HL-60 (cell line): ENCODE measurements at regions not wholly inside any gene's neighbourhood (a gene's known extent, or its start where the extent isn't known, plus 50 kb on each side); places are given as distances from the start of the nearest gene placed in this dataset.
A peak's percentile ranks its signal among the peaks of the same experiment; 100 is the strongest.

Experiments used
- DNase-seq, 2 experiments: peaks; one replicate each; pipeline ENCODE4 v3.0.0-alpha.2; 2010 to 2020; ENCODE audit warnings: low read depth in 1 of 2, low spot score in 1 of 2
- H3K27ac ChIP-seq: fragments of 250-450 bp; sonication (Bioruptor Pico); replicated peaks from 2 replicates; pipeline ENCODE4 v1.5.1; 2020; ENCODE audit warnings: mild to moderate bottlenecking, moderate library complexity
- H3K27me3 ChIP-seq: fragments of 250-450 bp; sonication (Bioruptor Pico); 2 replicates; pipeline ENCODE4 v1.5.1; 2021; ENCODE audit warnings: mild to moderate bottlenecking, moderate library complexity; ENCODE audit not compliant: insufficient read depth, poor library complexity, severe bottlenecking
- H3K4me3 ChIP-seq: replicated peaks from 2 replicates; pipeline ENCODE4 v1.5.1; 2011; ENCODE audit warnings: mild to moderate bottlenecking, control low read depth, low read length; ENCODE audit not compliant: insufficient read depth
- CTCF ChIP-seq: IDR thresholded peaks from one replicate; pipeline ENCODE4 v1.5.1; 2011; ENCODE audit warnings: low read length, control low read depth, inconsistent platforms; ENCODE audit not compliant: insufficient read depth
- GABPA ChIP-seq: IDR thresholded peaks from 2 replicates; pipeline ENCODE4 v1.6.1; 2012; ENCODE audit warnings: low read depth
- POLR2AphosphoS5 ChIP-seq: IDR thresholded peaks from 2 replicates; pipeline ENCODE4 v1.6.1; 2012; ENCODE audit warnings: low read depth
- REST ChIP-seq: IDR thresholded peaks from 2 replicates; pipeline ENCODE4 v1.6.1; 2012; ENCODE audit warnings: low read depth; ENCODE audit not compliant: insufficient replicate concordance
- SPI1 ChIP-seq: IDR thresholded peaks from 2 replicates; pipeline ENCODE4 v1.6.1; 2012; ENCODE audit warnings: low read depth, mild to moderate bottlenecking, borderline replicate concordance

DNA sequence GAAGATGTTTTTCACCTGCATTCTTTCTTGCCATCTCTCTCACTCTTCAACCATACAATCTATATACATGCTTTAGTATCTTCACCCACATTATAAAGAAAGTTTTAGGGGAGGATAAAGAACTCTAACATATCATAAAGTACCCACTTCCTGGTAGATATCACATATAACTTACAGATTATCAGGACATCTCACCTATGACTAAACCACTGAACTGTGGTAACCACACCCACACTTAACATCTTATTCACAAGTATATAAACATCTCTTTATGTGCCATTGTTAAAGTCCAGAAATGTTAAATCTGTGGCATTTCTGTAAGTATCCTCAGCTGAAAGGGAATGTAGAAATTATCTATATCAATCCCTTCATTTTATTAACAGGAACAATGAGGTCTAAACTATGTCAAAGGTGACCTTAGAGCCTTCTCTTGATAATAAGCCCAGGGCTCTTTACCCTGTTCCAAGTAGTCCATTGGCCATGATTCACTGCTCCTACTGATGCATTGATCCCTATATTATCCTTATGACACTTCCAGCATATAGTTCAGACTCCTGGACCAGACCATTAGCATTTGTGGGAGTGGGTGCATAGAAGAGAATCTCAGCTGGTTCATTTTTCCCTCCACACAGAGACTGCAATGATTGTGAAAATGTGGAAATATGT is 182.4 kb downstream of the SUCLG1 start:
- no peak for DNase-seq
- H3K4me3 ChIP-seq = no peak overlapping the region

DNA sequence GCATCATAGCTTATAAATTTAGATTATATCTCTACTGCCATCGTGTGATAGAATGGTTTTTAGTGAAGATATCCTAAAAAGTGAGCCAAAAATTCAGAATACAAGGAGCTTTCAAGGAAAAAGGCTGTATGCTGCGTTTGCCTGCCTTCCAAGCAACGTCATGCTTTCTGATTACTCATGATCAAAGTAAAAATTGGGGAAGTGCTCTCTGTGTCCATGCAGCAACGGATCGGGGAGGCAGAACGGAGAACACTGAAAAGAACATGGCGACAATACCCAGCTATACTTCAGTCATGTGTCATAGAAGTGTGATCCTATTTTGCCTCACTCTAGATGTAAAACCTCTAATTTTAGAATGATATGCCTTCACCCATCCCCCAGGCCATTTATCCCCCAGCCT is 185.7 kb downstream of the SUCLG1 start:
- no peak overlapping the region for H3K4me3 ChIP-seq
- no peak overlapping the region for H3K27ac ChIP-seq
- no peak for DNase-seq
- TF ChIP-seq REST (no peak), SPI1 (peak; percentile 80), POLR2AphosphoS5 (no peak), GABPA (no peak)
- peaks cover 5% of the 10 kb centered on the region for H3K27me3 ChIP-seq

More for the DNA sequence above, 182.4 kb downstream of the SUCLG1 start:
- no peaks in the 10 kb centered on the region for H3K27me3 ChIP-seq
- TF ChIP-seq CTCF (no peak), SPI1 (no peak), REST (no peak), GABPA (no peak), POLR2AphosphoS5 (no peak)
- no peak overlapping the region for H3K27ac ChIP-seq

DNA sequence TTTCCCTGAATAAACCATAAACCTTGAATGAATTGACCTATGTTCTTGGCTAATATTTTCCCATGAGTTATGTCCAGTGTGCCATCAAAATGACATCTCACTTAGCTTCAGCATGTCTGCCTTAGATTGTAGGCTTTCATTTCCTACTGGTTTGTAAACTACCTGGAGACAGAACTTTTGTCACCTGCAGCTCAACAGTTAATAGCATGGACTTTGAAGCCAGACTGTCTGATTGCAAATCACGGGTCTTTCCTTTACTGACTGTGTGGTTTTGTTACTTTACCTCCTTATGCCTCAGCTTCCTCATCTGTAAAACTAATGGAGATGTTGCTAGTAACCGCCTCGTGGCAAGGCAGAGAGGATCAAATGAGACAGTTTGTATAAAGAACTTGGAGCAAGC is 187.1 kb downstream of the SUCLG1 start:
- no peak overlapping the region for H3K4me3 ChIP-seq
- TF ChIP-seq SPI1 (no peak), REST (no peak), POLR2AphosphoS5 (no peak), GABPA (no peak), CTCF (no peak)
- H3K27me3 ChIP-seq = peaks cover 5% of the 10 kb centered on the region
- H3K27ac ChIP-seq = no peak overlapping the region
- DNase-seq = no peak

DNA sequence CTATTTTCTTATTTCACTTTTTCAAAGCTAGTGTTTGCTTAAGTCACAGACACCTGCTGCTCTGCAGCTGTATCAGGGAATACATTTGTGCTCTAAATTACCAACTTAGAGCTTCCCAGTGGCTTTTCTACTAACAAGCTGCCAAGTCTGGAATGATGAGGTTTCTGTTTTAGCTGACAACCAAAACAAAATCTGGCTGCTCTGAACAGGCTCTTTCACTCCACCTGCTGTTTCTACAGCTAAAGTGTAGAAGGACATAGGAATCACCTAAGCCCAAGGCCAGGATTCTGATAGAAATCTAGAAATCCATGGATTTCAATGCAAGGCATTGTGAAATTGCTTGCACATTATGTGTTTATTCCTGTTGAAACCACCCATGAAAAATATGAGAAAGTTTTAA is 201.2 kb downstream of the SUCLG1 start:
- no peak overlapping the region for H3K4me3 ChIP-seq
- DNase-seq = no peak

More for the DNA sequence above, 201.2 kb downstream of the SUCLG1 start:
- Histone ChIP-seq H3K27me3 (no peaks in the 10 kb centered on the region), H3K27ac (no peak overlapping the region)
- TF ChIP-seq SPI1 = no peak
- TF ChIP-seq POLR2AphosphoS5 = no peak
- no peak for TF ChIP-seq CTCF
- TF ChIP-seq GABPA = no peak
- TF ChIP-seq REST = no peak
